Activated CD4-positive, alpha-beta T cell treated with anti-CD3 and anti-CD28 coated beads, Interleukin-2, amount 50 U/mL, for 48 hours (primary cell): ENCODE measurements at regions not wholly inside any gene's neighbourhood (a gene's known extent, or its start where the extent isn't known, plus 50 kb on each side); places are given as distances from the start of the nearest gene placed in this dataset.

Source experiments
- DNase-seq, 2 experiments: peaks; one replicate each; pipeline ENCODE4 v3.0.0-alpha.2; 2020

DNA sequence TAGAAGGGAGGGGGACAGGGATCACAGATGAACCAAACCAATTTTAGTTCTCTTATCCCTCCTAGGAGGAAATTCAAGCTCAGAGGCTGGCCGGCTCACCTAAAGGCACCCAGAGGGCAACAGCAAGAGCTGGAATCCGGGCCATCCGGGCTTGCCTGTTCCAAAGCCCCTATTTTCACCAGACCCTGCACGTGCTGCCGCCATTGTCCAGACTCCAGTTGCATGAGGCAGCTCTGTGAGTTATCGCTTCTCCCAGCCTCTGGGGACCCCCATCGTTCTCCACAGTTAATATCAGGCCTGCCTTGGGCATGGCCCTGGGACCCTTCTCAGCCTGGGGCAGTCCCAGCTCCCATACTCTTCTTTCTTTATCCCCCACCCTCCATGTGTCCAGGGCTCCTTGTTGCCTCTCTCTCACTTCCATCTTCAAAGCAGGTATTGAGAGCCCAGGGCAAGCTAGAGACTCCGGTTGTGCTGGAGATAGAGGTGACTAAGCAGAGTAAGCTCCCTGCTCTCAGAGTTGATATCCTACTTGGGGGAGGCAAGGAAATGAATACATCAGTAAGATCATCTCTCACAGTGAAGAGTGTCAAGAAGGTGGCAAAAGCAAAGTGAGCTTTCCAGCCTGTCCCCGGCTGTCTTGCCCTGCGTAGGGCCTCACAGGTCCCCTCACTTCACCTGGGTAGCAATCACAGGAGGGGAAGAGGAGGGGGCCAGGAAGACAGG lies 322.8 kb downstream of the UACA start:
- DNase-seq: no peak

DNA sequence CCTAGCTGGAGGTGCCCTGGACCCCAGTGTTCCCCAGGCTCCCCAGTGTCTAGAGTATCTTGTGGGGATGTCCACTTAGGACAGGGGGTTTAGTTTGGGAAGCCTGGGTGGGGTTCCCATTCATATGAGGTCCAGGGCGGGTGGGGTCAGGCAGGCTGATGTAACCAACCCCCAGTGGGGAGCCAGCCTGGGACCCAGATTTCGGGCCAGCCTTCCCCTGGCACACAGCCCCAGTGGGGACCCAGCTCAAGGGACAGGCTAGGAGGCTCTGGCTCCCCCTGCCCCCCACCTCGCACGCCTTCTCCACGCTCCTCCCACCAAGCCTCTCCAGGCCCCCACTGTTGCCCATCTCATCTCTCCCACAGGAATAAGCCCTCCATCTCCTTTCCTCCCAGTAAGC lies 323.5 kb downstream of the UACA start:
- DNase-seq: no peak

DNA sequence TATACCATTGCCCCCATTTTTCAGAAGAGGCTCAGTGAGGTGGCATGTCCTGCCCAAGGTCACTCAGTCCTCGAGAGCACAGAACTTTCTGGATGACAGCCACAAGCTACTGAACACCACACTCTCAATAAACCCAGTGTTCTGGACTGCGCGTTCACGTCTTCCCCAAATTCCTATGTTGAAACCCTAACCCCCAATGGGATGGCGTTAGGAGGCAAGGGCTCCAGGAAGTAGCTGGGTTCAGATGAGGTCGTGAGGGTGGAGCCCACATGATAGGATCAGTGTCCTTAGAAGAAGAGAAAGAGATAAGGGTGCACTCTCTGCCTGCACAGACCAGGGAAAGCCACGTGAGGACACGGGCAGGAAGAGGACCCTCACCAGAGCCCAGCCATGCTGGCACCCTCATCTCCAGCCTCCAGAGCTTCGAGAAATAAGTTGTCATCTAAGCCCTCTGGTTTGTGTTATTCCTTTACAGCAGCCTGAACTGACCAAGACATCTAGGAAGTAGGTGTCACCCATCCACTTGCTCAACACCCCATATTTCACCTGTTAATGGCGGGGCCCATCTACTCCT lies 324.0 kb downstream of the UACA start:
- DNase-seq: no peak

DNA sequence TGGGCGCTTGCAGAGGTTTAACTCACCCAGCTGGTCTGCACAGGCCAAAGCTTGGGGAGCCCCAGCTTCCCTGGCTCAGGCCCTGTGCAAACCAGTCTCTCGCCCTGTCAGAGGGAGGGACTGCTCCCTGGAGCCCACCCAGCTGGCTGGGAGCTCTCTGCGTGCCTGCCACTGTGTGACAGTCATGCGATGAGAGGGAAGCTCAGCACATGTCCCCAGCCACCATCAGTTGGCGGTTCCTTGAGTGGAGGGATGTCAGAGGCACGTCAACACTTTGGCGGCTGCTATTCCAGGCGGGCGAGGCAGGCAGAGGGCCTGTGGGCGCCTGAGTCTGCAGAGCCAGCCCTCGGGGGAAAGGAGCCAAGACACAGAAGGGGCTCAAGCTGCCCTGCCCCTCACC lies 324.6 kb downstream of the UACA start:
- DNase-seq: no peak

DNA sequence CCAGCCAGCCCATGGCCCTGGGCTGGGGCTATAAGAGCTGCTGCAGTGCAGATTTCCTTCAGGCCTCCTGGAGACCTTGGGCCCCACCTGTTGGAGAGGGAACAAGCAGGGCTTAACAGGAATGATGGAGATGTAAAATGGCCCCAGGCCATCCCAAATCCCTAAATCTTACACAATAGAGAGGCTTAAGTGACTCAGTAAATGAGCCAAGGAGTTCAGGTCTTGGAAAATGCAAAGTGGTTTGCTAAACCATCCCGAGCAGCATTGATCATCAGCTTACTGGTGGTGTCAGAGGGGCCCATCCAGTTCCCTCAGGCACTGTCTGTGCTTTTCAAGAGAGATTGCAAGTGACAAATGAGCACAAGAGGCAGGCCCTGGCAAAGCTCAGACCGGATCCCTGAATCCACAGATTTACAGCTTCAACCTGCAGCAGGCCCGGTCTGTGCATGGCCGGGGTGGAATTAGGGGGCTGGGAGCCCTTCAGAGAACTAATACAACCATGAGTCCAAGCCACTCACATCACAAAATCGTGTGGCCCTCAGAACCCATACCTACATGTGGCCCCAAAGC lies 325.4 kb downstream of the UACA start:
- DNase-seq: no peak

DNA sequence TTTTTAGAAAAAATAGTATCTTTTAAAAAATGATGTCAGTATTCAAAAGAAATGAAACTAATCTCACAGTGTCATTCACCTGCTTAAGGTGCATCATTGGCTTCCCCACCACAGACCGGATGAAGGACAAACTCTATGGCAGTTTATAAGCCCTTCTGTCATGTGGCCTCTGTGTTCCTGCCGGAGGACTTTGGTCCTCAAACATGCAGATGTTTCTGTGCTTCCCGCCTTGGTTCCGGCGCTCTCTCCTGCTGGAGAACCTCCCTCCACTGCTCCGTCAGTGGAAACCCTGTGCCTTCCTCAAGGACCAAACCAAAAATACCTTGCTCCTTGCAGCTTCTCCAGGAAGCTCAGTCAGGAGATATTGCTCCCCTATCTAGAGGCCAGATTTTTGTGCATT lies 326.3 kb downstream of the UACA start:
- DNase-seq: no peak

DNA sequence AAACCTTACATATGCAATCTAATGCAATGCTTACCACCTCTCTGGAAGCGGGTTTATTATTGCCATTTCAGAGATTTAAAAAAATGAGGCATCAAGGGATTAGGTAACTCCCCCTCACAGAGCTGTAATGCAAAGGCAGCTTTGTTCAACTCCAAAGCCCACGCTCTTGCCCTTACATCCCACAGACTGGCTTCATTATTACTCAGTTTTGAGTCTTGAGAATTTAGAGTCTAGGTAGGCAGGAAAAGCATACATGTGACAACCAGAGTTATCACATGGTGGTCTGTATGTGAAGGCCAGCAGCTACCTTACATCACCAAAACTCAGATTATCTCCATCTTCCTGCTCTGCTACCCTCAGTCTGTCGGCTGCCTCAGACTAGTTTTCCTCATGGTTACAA lies 326.9 kb downstream of the UACA start:
- DNase-seq: peak in 1 of 2 experiments; percentile 21

DNA sequence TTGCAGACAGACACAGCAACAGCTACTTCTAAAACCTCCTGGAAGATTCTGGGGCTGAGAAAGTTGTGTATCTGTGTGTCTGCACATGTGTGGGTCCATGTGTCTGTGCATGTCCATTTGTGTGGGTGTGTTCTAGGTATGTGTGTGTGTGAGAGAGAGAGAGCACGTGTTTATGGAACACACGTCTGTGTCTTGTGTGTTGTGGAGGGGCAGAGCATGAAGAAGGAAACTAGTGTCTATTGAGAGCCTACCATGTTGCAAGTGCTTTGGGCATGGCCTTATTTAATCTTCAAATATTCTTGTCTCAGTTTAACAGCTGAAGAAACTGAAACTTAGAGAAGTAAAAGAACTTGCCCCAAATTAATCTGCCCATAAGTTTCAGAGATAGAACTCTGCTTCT lies 327.5 kb downstream of the UACA start:
- DNase-seq: no peak

DNA sequence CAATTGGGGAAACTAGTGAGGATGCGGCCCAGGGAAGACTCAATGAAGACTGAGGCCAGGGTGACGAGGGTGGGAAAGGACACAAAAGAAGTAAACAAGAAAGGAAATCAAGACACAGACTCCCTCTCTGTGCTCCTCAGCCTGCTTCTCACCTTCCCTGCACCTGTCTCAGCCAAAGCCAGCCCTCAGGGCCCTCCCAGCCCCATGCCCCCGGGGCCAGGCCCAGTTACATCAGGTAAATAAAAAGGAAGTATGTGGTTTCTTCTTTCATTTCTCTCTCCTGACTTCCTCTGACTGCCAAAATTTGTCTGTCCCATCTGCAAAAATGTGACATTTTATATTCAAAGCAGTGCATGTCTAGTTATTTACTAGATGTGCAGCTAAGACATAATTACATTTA lies 328.0 kb downstream of the UACA start:
- no peak for DNase-seq

DNA sequence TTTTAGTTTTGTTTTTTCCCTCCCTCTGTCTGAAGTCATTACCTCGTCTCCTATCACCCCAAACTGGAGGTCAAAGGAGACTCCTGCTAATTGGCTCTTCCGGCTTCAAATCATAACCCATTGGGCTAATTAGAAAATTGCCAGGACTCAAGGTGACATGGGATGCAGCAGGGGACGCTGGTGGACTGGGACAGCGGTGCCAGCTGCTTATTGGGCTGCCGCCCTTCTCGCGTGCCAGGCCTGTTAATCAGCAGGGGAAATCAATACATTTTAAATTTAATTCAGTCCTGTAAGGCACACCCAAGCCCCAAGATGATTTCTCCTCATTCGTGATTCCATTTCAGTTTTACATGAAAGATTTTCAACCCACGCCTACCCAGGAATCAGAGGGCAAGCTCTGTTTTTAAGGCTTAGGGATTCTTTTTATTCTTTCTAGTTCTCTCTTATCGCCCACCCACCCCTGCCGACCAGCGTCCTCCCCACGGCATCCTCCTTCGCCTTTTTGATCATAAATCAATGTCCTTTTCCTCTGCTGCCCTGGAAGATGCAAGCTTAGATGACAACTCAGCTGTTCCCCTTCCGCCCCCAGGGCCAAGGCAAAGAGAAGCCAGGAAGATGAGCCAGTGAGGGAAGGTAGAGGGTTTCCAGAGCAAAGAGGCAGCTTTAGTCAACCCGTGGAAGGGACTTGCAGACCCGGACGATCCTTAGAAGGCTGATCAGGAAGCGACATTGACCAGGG lies 329.6 kb downstream of the UACA start:
- no peak for DNase-seq

DNA sequence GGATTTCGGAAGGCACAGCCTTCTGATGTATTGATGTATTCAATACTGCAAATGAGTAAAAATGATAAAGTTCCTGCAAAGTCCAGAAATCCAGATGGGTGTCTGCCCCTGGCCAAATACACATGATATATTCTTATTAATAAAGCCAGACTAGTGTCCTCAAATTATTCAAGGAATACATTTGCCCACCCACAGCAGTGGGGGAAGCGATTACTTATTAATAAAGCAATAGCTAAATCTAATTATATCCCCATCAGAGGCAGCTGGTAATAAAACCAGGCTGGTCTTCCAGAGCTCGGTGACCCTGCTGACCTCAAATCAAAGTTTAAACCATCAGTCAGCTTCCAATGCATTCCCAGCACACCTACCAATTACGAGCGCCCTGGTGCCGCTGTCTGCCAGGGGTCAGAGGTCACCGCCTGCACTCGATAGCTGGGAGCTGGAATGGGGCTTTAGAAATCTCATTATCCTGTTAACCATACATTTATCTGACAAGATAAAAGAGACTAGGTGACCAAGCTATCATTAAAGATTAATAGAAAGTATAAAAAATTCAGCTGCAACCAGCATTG lies 330.3 kb downstream of the UACA start:
- no peak for DNase-seq

DNA sequence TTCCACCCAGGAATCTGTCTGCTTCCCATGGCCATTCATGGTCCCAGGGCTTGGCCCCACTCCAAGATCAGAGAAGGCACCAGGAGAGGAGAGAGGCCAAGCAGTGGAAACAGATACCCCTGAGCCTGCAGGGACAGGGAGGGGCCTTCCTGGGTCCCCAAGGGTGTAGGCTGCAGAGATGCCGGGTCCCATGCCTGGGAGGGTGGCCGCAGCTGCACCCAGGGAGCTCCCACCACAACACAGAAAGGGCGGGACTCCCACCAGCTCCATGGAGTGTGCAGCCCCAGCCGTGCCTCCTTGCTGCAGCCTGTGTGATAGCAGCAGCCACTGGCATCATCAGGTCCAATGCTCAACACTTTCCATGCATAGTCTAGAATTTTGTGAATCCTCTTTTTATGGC lies 331.5 kb downstream of the UACA start:
- no peak for DNase-seq

DNA sequence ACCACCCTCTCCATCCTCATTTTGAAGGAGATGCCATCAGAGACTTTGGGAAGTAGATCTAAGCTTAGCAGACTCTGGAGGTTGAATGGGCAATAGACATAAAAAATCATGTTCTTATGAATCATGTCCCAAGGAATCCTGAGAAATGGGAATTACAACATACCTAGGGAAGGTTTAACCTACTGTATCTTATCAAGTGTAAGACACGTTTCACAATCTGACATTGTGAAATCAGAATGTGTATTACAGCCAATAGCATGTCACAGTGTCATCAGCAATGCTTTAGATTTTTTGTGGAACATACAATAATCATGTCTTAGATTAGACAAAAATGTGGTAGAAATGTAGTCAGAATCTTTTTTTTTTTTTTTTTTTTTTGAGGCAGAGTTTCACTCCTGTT lies 332.4 kb upstream of the TLE3 start:
- no peak for DNase-seq

DNA sequence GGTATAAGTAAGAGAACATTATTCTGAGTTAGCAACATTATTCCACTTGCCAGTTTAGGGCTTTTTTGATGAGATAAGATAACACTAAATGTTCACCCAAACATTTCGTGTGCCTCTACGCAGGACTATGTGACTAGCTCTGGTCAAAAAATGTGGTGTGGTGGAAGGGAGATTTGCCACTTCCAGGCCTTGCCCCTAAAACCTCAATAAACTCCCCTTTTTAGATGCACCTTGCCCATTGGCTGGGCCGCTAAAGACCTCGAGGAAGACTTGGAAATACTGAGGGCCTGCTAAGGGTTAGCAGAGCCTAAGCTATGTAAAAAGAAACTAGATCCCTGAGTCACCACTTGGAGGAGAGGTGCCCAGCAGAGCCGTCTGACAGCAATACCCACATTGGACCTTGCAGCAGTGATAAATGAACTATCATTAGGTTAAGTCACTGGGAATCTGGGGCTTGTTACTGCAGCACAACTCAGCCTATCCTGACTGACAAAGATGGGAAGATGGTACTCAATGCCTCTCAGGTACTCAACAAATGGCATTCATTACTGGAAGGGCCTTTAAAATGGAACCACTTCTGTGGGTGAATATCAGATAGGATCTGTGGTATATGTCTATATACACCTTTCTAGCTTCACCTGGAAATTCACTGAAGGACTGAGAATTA lies 331.5 kb upstream of the TLE3 start:
- no peak for DNase-seq

DNA sequence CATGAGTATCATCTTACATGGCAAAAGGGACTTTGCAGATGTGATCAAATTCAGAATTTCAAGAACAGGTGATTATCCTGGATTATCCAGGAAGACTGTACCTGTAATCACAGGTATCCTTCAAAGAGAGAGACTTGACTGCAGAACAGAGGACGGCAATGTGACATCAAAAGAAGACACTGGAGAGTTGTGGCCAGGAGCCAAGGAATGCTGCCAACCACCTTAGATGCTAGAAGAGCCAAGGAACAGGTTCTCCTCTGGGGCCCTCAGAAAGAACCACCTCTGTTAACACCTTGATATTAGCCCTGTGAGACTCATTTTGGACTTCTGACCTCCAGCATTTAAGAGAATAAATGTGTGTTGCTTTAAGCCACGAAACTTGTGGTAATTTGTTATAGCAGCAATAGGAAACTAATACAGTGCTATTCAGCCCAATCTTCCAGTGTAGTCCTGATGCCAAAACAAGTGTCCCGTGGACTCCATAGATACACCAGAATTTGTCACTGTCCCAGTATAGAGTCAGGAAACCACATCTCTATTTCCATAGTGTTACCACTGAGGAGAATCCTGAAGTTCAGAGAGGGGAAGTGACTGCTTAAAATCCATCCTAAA lies 330.6 kb upstream of the TLE3 start:
- no peak for DNase-seq

DNA sequence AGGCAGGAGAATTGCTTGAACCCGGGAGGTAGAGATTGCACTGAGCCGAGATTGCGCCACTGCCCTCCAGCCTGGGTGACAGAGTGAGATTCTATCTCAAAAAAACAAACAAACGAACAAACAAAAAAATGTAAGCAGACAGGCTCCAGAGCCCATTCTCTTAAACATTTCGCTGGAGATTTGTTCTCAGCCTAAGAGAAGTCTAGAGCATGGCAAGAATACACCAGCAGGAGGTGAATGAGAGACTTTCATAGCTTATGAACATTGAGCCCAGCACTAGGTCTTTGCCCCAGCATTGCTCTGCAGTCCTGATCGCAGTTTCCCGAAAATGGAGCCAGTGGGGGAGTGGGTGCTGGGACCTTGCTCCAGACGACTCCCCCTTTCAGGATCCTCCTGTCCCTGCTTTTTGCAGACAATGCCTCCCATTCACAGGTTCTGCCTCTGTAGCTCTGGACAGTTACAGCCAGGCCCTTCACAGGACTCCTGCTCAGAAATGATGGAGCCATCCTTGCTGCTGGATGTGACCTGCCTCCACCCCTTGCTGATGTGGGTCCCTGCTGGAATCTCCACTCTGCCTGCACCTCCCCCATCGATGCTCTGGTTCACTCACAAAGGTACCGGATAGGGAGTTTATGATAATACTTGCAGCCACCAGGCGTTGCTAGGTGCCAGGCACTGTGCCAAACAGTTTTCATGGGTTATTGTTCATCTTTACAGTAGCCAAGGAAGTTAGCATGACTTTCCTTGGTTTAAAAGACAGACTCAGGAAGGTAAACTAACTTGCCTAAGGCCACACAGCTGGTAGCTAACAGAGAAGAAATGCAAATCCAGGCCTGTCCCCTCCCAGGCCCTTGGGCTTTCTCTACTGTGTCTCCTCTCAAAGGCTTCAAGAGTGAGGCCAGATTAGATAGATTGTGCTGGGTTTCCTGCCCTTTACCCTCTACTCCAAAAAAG lies 329.7 kb upstream of the TLE3 start:
- no peak for DNase-seq

DNA sequence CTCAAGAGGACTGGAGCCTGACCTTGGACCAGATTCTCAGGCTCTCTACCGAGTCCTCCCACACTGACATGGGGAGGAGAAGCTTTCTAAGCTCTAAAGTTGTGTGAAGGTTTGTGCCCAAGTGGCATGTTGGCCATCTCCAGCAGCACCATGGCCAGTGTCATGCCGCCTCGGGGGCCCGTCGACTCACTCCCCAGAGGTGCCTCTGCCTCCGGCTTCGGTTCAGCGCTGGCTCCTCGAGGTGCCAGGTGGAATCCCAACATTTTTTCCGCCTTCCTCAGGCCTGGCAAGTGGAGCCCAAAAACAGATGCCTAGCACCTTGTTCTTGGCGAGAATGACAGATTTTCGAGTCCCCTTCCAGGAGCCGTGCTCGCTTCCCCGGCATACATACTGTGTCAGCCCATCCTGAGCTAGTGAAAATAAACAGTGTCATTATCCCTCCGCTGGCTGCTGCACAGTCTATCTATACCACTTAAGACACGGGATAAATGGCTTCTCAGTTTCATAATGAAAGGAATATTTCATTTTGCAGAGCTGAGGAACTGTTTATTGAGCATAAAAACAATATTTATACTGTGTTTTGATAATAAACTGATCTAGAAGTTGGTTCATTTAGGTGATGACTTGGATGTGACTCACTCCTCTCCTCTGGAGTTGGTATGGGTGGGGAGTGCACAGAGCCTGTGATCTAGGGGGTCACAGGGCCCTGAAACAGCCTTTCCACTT lies 328.5 kb upstream of the TLE3 start:
- no peak for DNase-seq

DNA sequence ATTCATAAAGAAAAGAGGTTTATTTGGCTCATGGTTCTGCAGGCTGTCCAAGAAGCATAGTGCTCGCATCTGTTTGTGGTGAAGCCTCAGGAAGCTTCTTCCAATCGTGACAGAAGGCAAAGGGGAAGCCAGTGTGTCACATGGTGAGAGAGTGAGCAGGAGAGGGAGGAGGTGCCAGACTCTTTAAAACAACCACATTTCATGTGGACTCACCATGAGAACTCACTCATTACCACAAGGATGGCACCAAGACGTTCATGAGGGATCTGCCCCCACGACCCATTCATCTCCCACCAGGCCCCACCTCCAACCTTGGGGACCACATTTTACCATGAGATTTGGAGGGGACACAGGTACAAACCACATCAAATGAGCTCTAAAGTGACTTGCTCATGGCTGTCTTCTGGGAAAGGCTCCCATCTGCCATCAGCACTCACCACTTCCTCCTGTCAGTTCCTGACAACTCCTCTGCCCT lies 327.3 kb upstream of the TLE3 start:
- DNase-seq: peak; percentile 11 to 24

DNA sequence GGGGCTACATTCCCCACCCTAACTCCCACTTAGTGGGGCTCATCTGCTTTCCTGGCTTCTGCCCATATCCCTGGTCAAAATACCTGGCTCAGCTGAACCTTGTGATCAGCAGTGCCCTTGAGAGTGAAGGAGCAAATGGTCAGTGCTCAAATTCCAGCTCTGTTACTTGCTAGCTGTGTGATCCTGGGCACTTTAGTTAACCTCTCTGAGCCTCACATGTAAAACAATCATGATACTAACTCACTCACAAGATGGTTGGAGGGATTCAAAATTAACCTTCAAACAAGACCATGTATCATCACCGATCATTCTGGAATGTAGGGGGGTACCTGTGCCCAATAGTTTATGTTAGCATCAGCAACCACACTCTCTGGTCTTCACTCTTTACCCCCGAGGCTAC lies 325.6 kb upstream of the TLE3 start:
- no peak for DNase-seq

DNA sequence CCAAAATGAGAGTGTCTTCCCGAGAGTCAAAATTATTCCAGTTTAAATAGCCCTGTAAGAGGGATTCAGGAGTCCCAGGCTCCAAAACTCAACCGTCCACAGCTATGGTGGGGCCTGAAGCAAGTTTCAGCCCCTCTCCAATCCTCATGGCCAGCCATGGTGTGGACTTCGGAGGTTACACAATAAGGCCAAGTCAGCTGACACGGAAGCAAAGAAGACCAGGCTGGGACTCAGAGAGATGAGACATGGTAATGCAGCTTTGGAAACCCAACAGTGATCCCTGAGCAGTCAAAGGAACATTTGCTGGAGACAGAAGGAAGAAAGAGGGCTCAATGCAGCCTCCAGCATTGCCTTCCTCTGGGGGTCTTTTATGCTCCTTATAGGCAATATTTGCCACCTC lies 324.6 kb upstream of the TLE3 start:
- DNase-seq: no peak
